IMR-90 (cell line): ENCODE measurements at regions not wholly inside any gene's neighbourhood (a gene's known extent, or its start where the extent isn't known, plus 50 kb on each side); places are given as distances from the start of the nearest gene placed in this dataset.

Experiments
- ATAC-seq: fragments of 200-7000 bp; cut with Tn5 transposase; 2 replicates; pipeline ENCODE4 v1.9.1; 2020; ENCODE audit warnings: low read depth, mild to moderate bottlenecking, moderate library complexity
- BruUV-seq: library from RNA; stranded (reverse); fragments of 400-500 nt; replicated peaks from 2 replicates; lab custom pipeline; 2021; lab: Mats Ljungman, UMichigan
- CTCF ChIA-PET: fragments of 300-600 bp; formaldehyde crosslinking; extraction: SDS; loops from one replicate; lab custom pipeline; 2021; ENCODE audit warnings: antibody characterized with exemption; lab: Yijun Ruan, JAX
- POLR2A ChIA-PET: fragments of 300-600 bp; sonication (Branson Sonifier 250); formaldehyde crosslinking; loops from one replicate; lab custom pipeline; 2022; ENCODE audit warnings: antibody characterized with exemption; ENCODE audit not compliant: unreplicated experiment; lab: Charles Lee
- DNase-seq: peaks from one replicate; pipeline ENCODE4 v3.0.0; 2013
- H2AFZ ChIP-seq: replicated peaks from 2 replicates; pipeline ENCODE3; 2013; ENCODE audit warnings: low read length, mild to moderate bottlenecking; ENCODE audit not compliant: poor library complexity
- H2AK5ac ChIP-seq: 2 replicates; pipeline ENCODE4 v1.6.1; 2013; ENCODE audit warnings: low read depth, low read length, inconsistent platforms
- H2AK9ac ChIP-seq: replicated peaks from 2 replicates; pipeline ENCODE3; 2013; ENCODE audit warnings: mild to moderate bottlenecking, low read depth, low read length, moderate library complexity; ENCODE audit not compliant: poor library complexity
- H2BK120ac ChIP-seq: 2 replicates; pipeline ENCODE4 v1.6.1; 2013; ENCODE audit warnings: low read depth, low read length, inconsistent platforms
- H2BK15ac ChIP-seq: 3 replicates; pipeline ENCODE4 v1.6.1; 2013; ENCODE audit warnings: low read depth, low read length, inconsistent platforms
- H2BK20ac ChIP-seq: 2 replicates; pipeline ENCODE4 v1.6.1; 2013; ENCODE audit warnings: low read depth, mild to moderate bottlenecking, inconsistent platforms, low read length, moderate library complexity
- H2BK5ac ChIP-seq: 2 replicates; pipeline ENCODE4 v1.6.1; 2013; ENCODE audit warnings: mild to moderate bottlenecking, low read depth, low read length, inconsistent platforms; ENCODE audit not compliant: poor library complexity, severe bottlenecking
- H3K14ac ChIP-seq: replicated peaks from 2 replicates; pipeline ENCODE4 v1.6.1; 2013; ENCODE audit warnings: low read depth, low read length, inconsistent platforms
- H3K18ac ChIP-seq: 2 replicates; pipeline ENCODE4 v1.6.1; 2013; ENCODE audit warnings: low read depth, low read length, control low read depth
- H3K23ac ChIP-seq: 2 replicates; pipeline ENCODE4 v1.6.1; 2013; ENCODE audit warnings: low read depth, low read length, inconsistent platforms
- H3K27ac ChIP-seq: 2 replicates; pipeline ENCODE4 v1.5.1; 2013; ENCODE audit warnings: mild to moderate bottlenecking, control low read depth, low read length; ENCODE audit not compliant: insufficient read depth
- H3K27me3 ChIP-seq: 2 replicates; pipeline ENCODE4 v1.6.1; 2013; ENCODE audit warnings: low read length; ENCODE audit not compliant: control insufficient read depth, insufficient read depth
- H3K36me3 ChIP-seq: 2 replicates; pipeline ENCODE4 v1.6.1; 2013; ENCODE audit warnings: low read length, mixed read lengths; ENCODE audit not compliant: control insufficient read depth, insufficient read depth
- H3K4ac ChIP-seq: 2 replicates; pipeline ENCODE4 v1.6.1; 2013; ENCODE audit warnings: low read depth, low read length, inconsistent platforms
- H3K4me1 ChIP-seq: 2 replicates; pipeline ENCODE4 v1.6.1; 2013; ENCODE audit warnings: low read length, mixed read lengths; ENCODE audit not compliant: control insufficient read depth, insufficient read depth
- H3K4me2 ChIP-seq: 2 replicates; pipeline ENCODE4 v1.6.1; 2013; ENCODE audit warnings: low read depth, mild to moderate bottlenecking, control low read depth, low read length, moderate library complexity
- H3K4me3 ChIP-seq: 2 replicates; pipeline ENCODE4 v1.5.1; 2013; ENCODE audit warnings: low read depth, mild to moderate bottlenecking, control low read depth, low read length, moderate library complexity; ENCODE audit not compliant: insufficient read depth
- H3K56ac ChIP-seq: 2 replicates; pipeline ENCODE4 v1.6.1; 2013; ENCODE audit warnings: low read length, inconsistent platforms; ENCODE audit not compliant: insufficient read depth; ENCODE audit errors: extremely low read depth
- H3K79me1 ChIP-seq, 2 experiments: 2 replicates each; pipeline ENCODE4 v1.6.1; 2013; ENCODE audit warnings: low read length in 2 of 2, inconsistent platforms in 1 of 2, low read depth in 1 of 2
- H3K9ac ChIP-seq: 2 replicates; pipeline ENCODE4 v1.6.1; 2013; ENCODE audit warnings: low read depth, low read length, control low read depth
- H3K9me1 ChIP-seq: 2 replicates; pipeline ENCODE4 v1.6.1; 2013; ENCODE audit warnings: low read length, inconsistent platforms; ENCODE audit not compliant: insufficient read depth
- H3K9me3 ChIP-seq: 2 replicates; pipeline ENCODE4 v1.6.1; 2013; ENCODE audit warnings: low read length; ENCODE audit not compliant: control insufficient read depth, insufficient read depth
- H4K20me1 ChIP-seq: 2 replicates; pipeline ENCODE4 v1.6.1; 2013; ENCODE audit warnings: low read length, inconsistent platforms; ENCODE audit not compliant: insufficient read depth
- H4K5ac ChIP-seq: 2 replicates; pipeline ENCODE4 v1.6.1; 2013; ENCODE audit warnings: mild to moderate bottlenecking, low read depth, low read length, control low read depth
- H4K8ac ChIP-seq, 2 experiments: 2 replicates each; pipeline ENCODE4 v1.6.1; 2013; ENCODE audit warnings: low read depth in 2 of 2, low read length in 2 of 2, control low read depth in 1 of 2, inconsistent platforms in 1 of 2
- H4K91ac ChIP-seq: 2 replicates; pipeline ENCODE4 v1.6.1; 2013; ENCODE audit warnings: low read depth, low read length, inconsistent platforms; ENCODE audit not compliant: insufficient read depth
- CTCF ChIP-seq: conservative IDR thresholded peaks from 2 replicates; pipeline ENCODE4 v1.5.1; 2012; ENCODE audit warnings: mild to moderate bottlenecking, low read depth, low read length, improper control_type of control experiment
- ELK1 ChIP-seq: fragments of 150-350 bp; IDR thresholded peaks from 2 replicates; pipeline ENCODE4 v1.6.1; 2016; ENCODE audit warnings: low read depth, mild to moderate bottlenecking, low read length, moderate library complexity, borderline replicate concordance
- MAZ ChIP-seq: IDR thresholded peaks from 2 replicates; pipeline ENCODE4 v1.6.1; 2012; ENCODE audit warnings: low read depth, mild to moderate bottlenecking, low read length, improper control_type of control experiment, moderate library complexity, borderline replicate concordance
- WGBS, 2 experiments: methylation state at CpG; one replicate each; pipeline versions ENCODE4 v1.1.5 to v1.1.7; 2013; ENCODE audit warnings: missing lambda C conversion rate in 2 of 2; ENCODE audit not compliant: insufficient read length in 1 of 2; ENCODE audit errors: extremely low coverage in 2 of 2; 5-methylcytosine and 5-hydroxymethylcytosine counted together
- dilution Hi-C: fragments of 300-500 bp; cut with HindIII; formaldehyde crosslinking; loops from one replicate; pipeline ENCODE4 v1.14.3; 2018; ENCODE audit warnings: low sequenced_read_pairs; ENCODE audit not compliant: unreplicated experiment
- in situ Hi-C: fragments of 300-500 bp; cut with MboI; formaldehyde crosslinking; loops from 3 replicates; pipeline ENCODE4 v1.14.3; 2019; ENCODE audit warnings: low sequenced_read_pairs, inconsistent platforms, mixed read lengths
- intact Hi-C: fragments of 100-400 bp; cut with micrococcal nuclease; formaldehyde crosslinking; loops from 2 replicates; pipeline ENCODE4 v1.10.0; 2022

GRCh38 chr16:86075839-86076440 lies 177.0 kb downstream of the IRF8 start:
- Histone ChIP-seq H2BK120ac (peak overlapping the region; percentile 93), H3K4me1 (peaks cover 17% of the 10 kb centered on the region), H3K27ac (no peak overlapping the region), H2BK5ac (peak overlapping the region; percentile 47), H4K91ac (peak overlapping the region; percentile 96), H4K5ac (no peak overlapping the region), H2AK5ac (peak overlapping the region; percentile 93), H3K4ac (peak overlapping the region; percentile 98), H3K18ac (no peak overlapping the region), H3K4me2 (no peak overlapping the region), H3K9me3 (no peaks in the 10 kb centered on the region), H3K79me1 (peaks cover 6 to 31% of the 10 kb centered on the region in 2 experiments; a peak in 3 of 4 replicates), H3K4me3 (no peak overlapping the region), H3K14ac (no peak overlapping the region; the same call in 1 of the 2 replicates), H4K20me1 (no peaks in the 10 kb centered on the region), H3K56ac (no peak overlapping the region), H2AK9ac (no peak overlapping the region), H2BK20ac (peak overlapping the region; percentile 98), H3K23ac (peak overlapping the region; percentile 23), H3K9ac (no peak overlapping the region), H4K8ac (peak overlapping the region; percentile 37 to 71; a peak in 2 of 4 replicates), H3K9me1 (peaks cover 24% of the 10 kb centered on the region), H2BK15ac (peak overlapping the region; percentile 69; the same call in 2 of the 3 replicates), H2AFZ (peak overlapping the region; percentile 5), H3K36me3 (no peaks in the 10 kb centered on the region), H3K27me3 (no peaks in the 10 kb centered on the region)
- BruUV-seq: no TSS peak
- POLR2A ChIA-PET: interaction anchor here (0.5 kb wide), 1 partner anchor 434 kb away, joined by 3 read pairs; no protein-coding TSS in a partner anchor
- intact Hi-C loops (loop anchor here (10.0 kb wide), 1 partner anchor 289 kb away; no protein-coding TSS in a partner anchor), in situ Hi-C loops (loop anchor here (5.0 to 10.0 kb wide), 3 partner anchors 149 to 319 kb away; no protein-coding TSS in a partner anchor), dilution Hi-C loops (no loop called here)
- DNase-seq (no peak), ATAC-seq (no peak)
- no peak for TF ChIP-seq CTCF
- TF ChIP-seq MAZ: no peak
- no peak for TF ChIP-seq ELK1
- WGBS, 2 experiments: 100% methylated on average over 6 of the region's 9 CpGs; no CpG with 5 or more reads in 1 of the 2 experiments
- CTCF ChIA-PET: no interaction called here
